ENCODE measurements at regions not wholly inside any gene's neighbourhood (a gene's known extent, or its start where the extent isn't known, plus 50 kb on each side); places are given as distances from the start of the nearest gene placed in this dataset.
A peak's percentile ranks its signal among the peaks of the same experiment; 100 is the strongest.

GRCh38 chr7:47658886-47659635 is 77.2 kb upstream of the TNS3 start (continued):
- TF ChIP-seq NFKBIZ (CRISPR knock-in tag; IDR thresholded peaks at IDR 0.05), result no peak
- TF ChIP-seq NFIB (CRISPR knock-in tag; IDR thresholded peaks at IDR 0.05; ENCODE audit: borderline replicate concordance), result no peak
- no peak for TF ChIP-seq ZNF124 (CRISPR knock-in tag; IDR thresholded peaks at IDR 0.05)
- no peak for TF ChIP-seq ZNF33A (CRISPR knock-in tag; IDR thresholded peaks at IDR 0.05; ENCODE audit: borderline replicate concordance)
- no peak for TF ChIP-seq HIVEP1 (CRISPR knock-in tag; IDR thresholded peaks at IDR 0.05)

DNA sequence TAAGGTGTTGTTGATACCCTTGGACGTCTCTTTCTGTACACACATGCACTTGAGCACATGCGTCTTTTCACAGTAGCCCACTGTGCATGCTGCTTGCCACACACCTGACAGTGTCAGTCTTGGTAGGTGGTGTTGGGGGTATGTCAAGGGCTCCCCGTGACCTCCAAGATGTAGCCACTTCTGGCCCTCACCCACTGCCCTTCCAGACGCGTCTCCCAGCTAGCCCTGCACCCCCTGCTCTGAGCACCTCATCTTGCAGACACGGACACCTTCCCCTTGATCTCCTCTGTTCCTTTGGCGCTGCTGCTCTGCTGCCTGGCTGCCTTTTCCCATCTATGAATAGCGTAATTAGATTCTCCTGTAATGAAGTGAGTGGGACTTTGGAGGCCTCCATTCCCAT is 75.2 kb upstream of the TNS3 start:
- no peak overlapping the region for H3K9ac ChIP-seq (ENCODE audit: insufficient read depth, low read depth, low read length)
- H3K79me2 ChIP-seq (ENCODE audit: insufficient read depth, low read length), result no peaks in the 10 kb centered on the region
- no peaks in the 10 kb centered on the region for H4K20me1 ChIP-seq (ENCODE audit: insufficient read depth, low read length)
- in situ Hi-C loops (cut with HindIII; ENCODE audit: extremely low pct_ligation_motif_present, low pct_unique_long_range_greater_than_20kb), result no loop called here
- peaks cover 17% of the 10 kb centered on the region; the same call in 1 of the 2 replicates for H3K4me1 ChIP-seq (ENCODE audit: insufficient read depth, low read length)
- H3K27me3 ChIP-seq (ENCODE audit: control insufficient read depth in 1 of 2, insufficient read depth in 2 of 2, low read length in 2 of 2), result no peaks in the 10 kb centered on the region
- no peak overlapping the region for H3K4me2 ChIP-seq (ENCODE audit: low read depth, low read length)
- H3K9me3 ChIP-seq (ENCODE audit: low read length), result no peaks in the 10 kb centered on the region
- ATAC-seq (no peak), DNase-seq (ENCODE audit: low spot score) (no peak), FAIRE-seq (no peak)
- POLR2A ChIA-PET, result no interaction called here
- no peak overlapping the region for H3K4me3 ChIP-seq (replicated peaks in 1 of 3; ENCODE audit: insufficient read depth in 1 of 3, low read depth in 2 of 3, low read length in 3 of 3)
- intact Hi-C loops (cut with micrococcal nuclease; ENCODE audit: unreplicated experiment), result no loop called here
- WGBS (ENCODE audit: low lambda C conversion rate), result 62% methylated on average over 8 of the region's 8 CpGs
- no peaks in the 10 kb centered on the region for H3K36me3 ChIP-seq (replicated peaks in 1 of 2; ENCODE audit: control insufficient read depth in 1 of 2, insufficient read depth in 2 of 2, low read length in 2 of 2)
- no peak for TF ChIP-seq DPF2 (CRISPR knock-in tag; IDR thresholded peaks at IDR 0.05; ENCODE audit: borderline replicate concordance, low read depth)
- TF ChIP-seq, protein P1, sequence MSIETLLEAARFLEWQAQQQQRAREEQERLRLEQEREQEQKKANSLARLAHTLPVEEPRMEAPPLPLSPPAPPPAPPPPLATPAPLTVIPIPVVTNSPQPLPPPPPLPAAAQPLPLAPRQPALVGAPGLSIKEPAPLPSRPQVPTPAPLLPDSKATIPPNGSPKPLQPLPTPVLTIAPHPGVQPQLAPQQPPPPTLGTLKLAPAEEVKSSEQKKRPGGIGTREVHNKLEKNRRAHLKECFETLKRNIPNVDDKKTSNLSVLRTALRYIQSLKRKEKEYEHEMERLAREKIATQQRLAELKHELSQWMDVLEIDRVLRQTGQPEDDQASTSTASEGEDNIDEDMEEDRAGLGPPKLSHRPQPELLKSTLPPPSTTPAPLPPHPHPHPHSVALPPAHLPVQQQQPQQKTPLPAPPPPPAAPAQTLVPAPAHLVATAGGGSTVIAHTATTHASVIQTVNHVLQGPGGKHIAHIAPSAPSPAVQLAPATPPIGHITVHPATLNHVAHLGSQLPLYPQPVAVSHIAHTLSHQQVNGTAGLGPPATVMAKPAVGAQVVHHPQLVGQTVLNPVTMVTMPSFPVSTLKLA (IDR thresholded peaks at IDR 0.05), result 0 out of 2 replicates have a peak, but pooled peaks have one; percentile 16
- no peak overlapping the region for H3K27ac ChIP-seq (ENCODE audit: extremely low read length, insufficient read depth, low read length)
- BruUV-seq (replicated peaks), result no TSS peak
- CTCF ChIA-PET (ENCODE audit: low intra/inter-chr PET ratio, low total read pairs), result no interaction called here
- no peak overlapping the region for H2AFZ ChIP-seq (ENCODE audit: low read length)

All from HepG2 (cell line).